ENCODE measurements at regions not wholly inside any gene's neighbourhood (a gene's known extent, or its start where the extent isn't known, plus 50 kb on each side); places are given as distances from the start of the nearest gene placed in this dataset.

GRCh38 chr4:17103231-17103630 is 204.8 kb upstream of the LDB2 start:
- DNase-seq (ENCODE audit: low read depth), result no peak

- DNase-seq (ENCODE audit: low read depth), result no peak
Measured at GRCh38 chr4:17098996-17099395, 200.6 kb upstream of the LDB2 start.

- DNase-seq (ENCODE audit: low read depth), result no peak
Measured at GRCh38 chr4:17098401-17098800, 200.0 kb upstream of the LDB2 start.

GRCh38 chr4:17097362-17097761 is 198.9 kb upstream of the LDB2 start:
- no peak for DNase-seq (ENCODE audit: low read depth)

GRCh38 chr4:17096692-17097091 is 198.2 kb upstream of the LDB2 start:
- DNase-seq (ENCODE audit: low read depth), result no peak

- DNase-seq (ENCODE audit: low read depth), result no peak
Measured at GRCh38 chr4:17095771-17096170, 197.3 kb upstream of the LDB2 start.

GRCh38 chr4:17094876-17095210 is 196.4 kb upstream of the LDB2 start:
- no peak for DNase-seq (ENCODE audit: low read depth)

- DNase-seq (ENCODE audit: low read depth), result no peak
Measured at GRCh38 chr4:17094159-17094875, 195.9 kb upstream of the LDB2 start.

- DNase-seq (ENCODE audit: low read depth), result no peak
Measured at GRCh38 chr4:17093481-17093880, 195.0 kb upstream of the LDB2 start.

GRCh38 chr4:17092736-17093437 is 194.4 kb upstream of the LDB2 start:
- no peak for DNase-seq (ENCODE audit: low read depth)

- no peak for DNase-seq (ENCODE audit: low read depth)
Measured at GRCh38 chr4:17091104-17091503, 192.7 kb upstream of the LDB2 start.

GRCh38 chr4:17090063-17090462 is 191.6 kb upstream of the LDB2 start:
- no peak for DNase-seq (ENCODE audit: low read depth)

- DNase-seq (ENCODE audit: low read depth), result no peak
Measured at GRCh38 chr4:17085416-17085815, 187.0 kb upstream of the LDB2 start.

GRCh38 chr4:17082186-17082585 is 183.7 kb upstream of the LDB2 start:
- no peak for DNase-seq (ENCODE audit: low read depth)

GRCh38 chr4:17081179-17081578 is 182.7 kb upstream of the LDB2 start:
- DNase-seq (ENCODE audit: low read depth), result no peak

- no peak for DNase-seq (ENCODE audit: low read depth)
Measured at GRCh38 chr4:17077105-17077504, 178.7 kb upstream of the LDB2 start.

GRCh38 chr4:17072483-17072882 is 174.0 kb upstream of the LDB2 start:
- no peak for DNase-seq (ENCODE audit: low read depth)

GRCh38 chr4:17068891-17069290 is 170.4 kb upstream of the LDB2 start:
- DNase-seq (ENCODE audit: low read depth), result no peak

GRCh38 chr4:17068392-17068791 is 169.9 kb upstream of the LDB2 start:
- DNase-seq (ENCODE audit: low read depth), result no peak

- DNase-seq (ENCODE audit: low read depth), result no peak
Measured at GRCh38 chr4:17066972-17067371, 168.5 kb upstream of the LDB2 start.

- no peak for DNase-seq (ENCODE audit: low read depth)
Measured at GRCh38 chr4:17066236-17066635, 167.8 kb upstream of the LDB2 start.

GRCh38 chr4:17065821-17066220 is 167.4 kb upstream of the LDB2 start:
- no peak for DNase-seq (ENCODE audit: low read depth)

- DNase-seq (ENCODE audit: low read depth), result no peak
Measured at GRCh38 chr4:17064959-17065358, 166.5 kb upstream of the LDB2 start.

- DNase-seq (ENCODE audit: low read depth), result no peak
Measured at GRCh38 chr4:17063888-17064287, 165.4 kb upstream of the LDB2 start.
